Activated T-helper 2 cell treated with anti-CD3 and anti-CD28 coated beads, Interferon-gamma antibody, Interleukin-2, Interleukin-4, amounts not matched to agents 10 μg/mL and 5 μg/mL and 100 μg/mL, durations not matched to agents 14 hours and 24 hours and 36 hours (primary cell): ENCODE measurements at regions not wholly inside any gene's neighbourhood (a gene's known extent, or its start where the extent isn't known, plus 50 kb on each side); places are given as distances from the start of the nearest gene placed in this dataset.

Source experiments
- DNase-seq: peaks from one replicate; pipeline ENCODE4 v3.0.0; 2021; ENCODE audit warnings: low spot score
- H3K27ac Mint-ChIP-seq: one replicate; pipeline ENCODE4 v1.8.0; 2021; ENCODE audit warnings: mixed read lengths
- H3K27me3 Mint-ChIP-seq: one replicate; pipeline ENCODE4 v1.8.0; 2021; ENCODE audit warnings: low read depth, mixed read lengths
- H3K36me3 Mint-ChIP-seq: one replicate; pipeline ENCODE4 v1.8.0; 2021; ENCODE audit warnings: low read depth, mixed read lengths
- H3K4me1 Mint-ChIP-seq: one replicate; pipeline ENCODE4 v1.8.0; 2021; ENCODE audit warnings: low read depth, mixed read lengths
- H3K4me3 Mint-ChIP-seq: one replicate; pipeline ENCODE4 v1.8.0; 2021; ENCODE audit warnings: low read depth, mild to moderate bottlenecking, moderate library complexity, mixed read lengths
- H3K9me3 Mint-ChIP-seq: one replicate; pipeline ENCODE4 v1.8.0; 2021; ENCODE audit warnings: mixed read lengths
- intact Hi-C: fragments of 100-400 bp; cut with micrococcal nuclease; formaldehyde crosslinking; loops from one replicate; pipeline ENCODE4 v1.15.1; 2023

DNA sequence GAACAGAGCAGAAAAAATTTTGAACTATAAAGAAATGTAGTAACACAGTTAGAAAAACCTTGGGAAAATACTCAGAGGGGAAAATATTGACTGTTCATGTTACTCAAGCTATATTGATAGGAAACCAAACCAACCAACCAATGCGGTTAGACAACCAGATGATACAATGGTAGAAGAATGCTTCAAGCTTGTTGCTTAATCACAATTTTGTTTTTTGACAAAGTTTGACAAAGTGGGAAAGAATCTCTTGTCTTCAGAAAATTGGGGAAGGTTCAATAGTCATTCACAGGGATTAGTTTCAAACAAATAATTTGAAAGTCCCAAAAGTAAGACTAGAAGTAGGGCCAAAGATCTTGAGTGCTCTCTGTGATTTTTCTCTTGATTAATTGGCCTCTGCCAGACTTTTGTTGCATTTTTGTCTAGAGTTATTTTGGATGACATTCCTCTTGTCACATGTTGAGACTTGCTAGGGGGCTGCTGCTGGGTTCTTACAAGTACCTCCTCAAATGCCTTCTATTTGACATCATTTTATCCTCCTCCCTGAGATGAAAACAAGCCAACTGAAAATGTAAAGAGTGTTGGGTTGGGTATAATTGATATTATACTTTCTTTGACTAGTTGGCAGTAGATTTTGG, 233.1 kb upstream of the PHYHIPL start:
- H3K27me3 Mint-ChIP-seq: no peaks in the 10 kb centered on the region
- no peak overlapping the region for H3K4me3 Mint-ChIP-seq
- H3K4me1 Mint-ChIP-seq: no peaks in the 10 kb centered on the region
- no peak overlapping the region for H3K27ac Mint-ChIP-seq
- H3K36me3 Mint-ChIP-seq: no peaks in the 10 kb centered on the region
- no peaks in the 10 kb centered on the region for H3K9me3 Mint-ChIP-seq
- DNase-seq: no peak
- intact Hi-C loops: no loop called here

- Mint-ChIP-seq H3K9me3 (no peaks in the 10 kb centered on the region), H3K4me1 (no peaks in the 10 kb centered on the region), H3K27ac (no peak overlapping the region), H3K27me3 (no peaks in the 10 kb centered on the region), H3K4me3 (no peak overlapping the region), H3K36me3 (no peaks in the 10 kb centered on the region)
- DNase-seq: no peak
- intact Hi-C loops: no loop called here
Measured at GRCh38 chr10:58943960-58944359, 232.5 kb upstream of the PHYHIPL start.

DNA sequence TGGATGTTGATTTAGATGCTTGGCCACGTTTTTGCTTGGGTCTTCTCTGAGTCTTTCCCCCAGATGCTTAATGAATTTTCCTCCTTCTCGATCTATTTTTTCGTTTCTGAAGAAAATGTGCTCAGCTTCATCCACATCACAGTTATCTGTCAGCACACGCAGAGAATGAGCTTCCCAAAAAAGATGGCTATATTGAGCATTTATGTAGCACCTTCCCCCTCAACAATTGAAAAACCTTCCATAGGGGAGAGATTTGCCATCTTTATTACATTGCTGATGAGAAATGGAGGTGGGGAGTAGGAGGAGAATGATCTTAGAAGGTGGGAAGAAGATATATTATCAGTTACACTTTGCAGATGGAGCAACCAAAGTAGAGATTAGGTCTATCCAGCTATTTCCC, 228.1 kb upstream of the PHYHIPL start:
- no peak overlapping the region for H3K4me3 Mint-ChIP-seq
- no peak overlapping the region for H3K27ac Mint-ChIP-seq
- DNase-seq: no peak
- intact Hi-C loops: no loop called here
- no peaks in the 10 kb centered on the region for H3K4me1 Mint-ChIP-seq
- H3K36me3 Mint-ChIP-seq: no peaks in the 10 kb centered on the region
- no peaks in the 10 kb centered on the region for H3K27me3 Mint-ChIP-seq
- H3K9me3 Mint-ChIP-seq: no peaks in the 10 kb centered on the region

DNA sequence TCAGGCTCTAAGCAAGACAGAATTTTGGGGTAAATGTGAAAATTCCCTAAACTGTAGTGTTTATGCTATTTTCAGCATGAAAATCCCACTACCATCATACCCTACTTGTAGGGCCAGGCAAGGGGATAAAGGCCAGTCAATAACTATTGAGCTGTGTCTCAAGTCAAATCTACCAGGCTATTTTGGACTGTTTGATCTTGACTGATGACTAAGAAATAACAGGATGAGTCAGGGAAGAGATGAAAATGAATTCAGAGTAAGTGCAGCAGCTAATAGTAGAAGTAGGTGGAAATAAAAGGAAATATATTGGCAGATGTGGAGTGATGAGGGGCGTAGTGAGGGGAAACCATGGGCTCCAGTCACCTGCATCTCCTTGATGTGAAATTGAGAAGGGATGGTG, 225.8 kb upstream of the PHYHIPL start:
- Mint-ChIP-seq H3K9me3 (no peaks in the 10 kb centered on the region), H3K36me3 (no peaks in the 10 kb centered on the region), H3K27ac (no peak overlapping the region), H3K4me1 (no peaks in the 10 kb centered on the region), H3K27me3 (no peaks in the 10 kb centered on the region), H3K4me3 (no peak overlapping the region)
- no peak for DNase-seq
- intact Hi-C loops: loop anchor here (5.0 kb wide), 1 partner anchor 287 kb away; no protein-coding TSS in a partner anchor

DNA sequence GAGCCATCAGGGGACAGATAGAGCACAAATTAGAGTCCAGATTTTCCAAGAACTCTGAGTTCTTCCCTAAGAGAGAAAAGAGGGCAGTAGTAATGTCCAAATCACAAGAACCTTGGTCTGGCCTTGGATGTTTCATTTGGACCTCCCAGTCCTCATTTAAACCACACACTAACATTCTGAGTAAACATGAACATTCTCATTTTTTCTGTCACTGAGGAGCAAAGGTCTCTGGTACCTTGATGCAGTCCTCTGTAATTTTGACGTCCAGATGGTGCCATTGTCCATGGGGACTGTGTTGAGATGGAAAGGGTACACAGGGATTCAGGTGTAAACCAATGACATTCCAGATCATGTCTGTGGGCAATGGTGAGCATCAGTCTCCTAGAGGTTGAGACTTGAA, 225.4 kb upstream of the PHYHIPL start:
- no peak for DNase-seq
- Mint-ChIP-seq H3K9me3 (no peaks in the 10 kb centered on the region), H3K36me3 (no peaks in the 10 kb centered on the region), H3K27me3 (no peaks in the 10 kb centered on the region), H3K27ac (no peak overlapping the region), H3K4me3 (no peak overlapping the region), H3K4me1 (no peaks in the 10 kb centered on the region)
- intact Hi-C loops: loop anchor here (5.0 kb wide), 1 partner anchor 286 kb away; no protein-coding TSS in a partner anchor

DNA sequence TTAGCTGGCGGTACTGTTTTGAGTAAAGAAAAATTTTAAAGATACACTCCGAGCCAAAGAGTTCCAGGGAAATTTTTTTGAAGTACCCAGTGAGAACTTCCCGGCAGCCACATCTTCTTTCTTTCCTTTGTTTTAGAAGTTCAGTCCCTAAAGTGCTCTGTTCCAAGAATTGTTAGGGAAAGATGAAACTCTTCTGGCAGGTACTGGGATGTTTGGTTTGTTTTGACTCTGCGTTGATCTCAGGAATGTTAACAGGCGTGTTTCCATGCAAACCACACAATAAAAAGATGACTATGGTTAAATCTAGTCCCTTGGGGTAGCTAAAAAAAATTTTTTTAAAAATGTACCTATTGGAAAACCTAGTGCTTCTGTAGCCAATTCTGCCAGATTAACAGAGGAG, 224.7 kb upstream of the PHYHIPL start:
- no peak overlapping the region for H3K27ac Mint-ChIP-seq
- H3K4me3 Mint-ChIP-seq: no peak overlapping the region
- H3K4me1 Mint-ChIP-seq: no peaks in the 10 kb centered on the region
- H3K27me3 Mint-ChIP-seq: no peaks in the 10 kb centered on the region
- intact Hi-C loops: loop anchor here (1.0 to 5.0 kb wide), 2 partner anchors 286 to 671 kb away; no protein-coding TSS in a partner anchor
- DNase-seq: no peak
- no peaks in the 10 kb centered on the region for H3K36me3 Mint-ChIP-seq
- H3K9me3 Mint-ChIP-seq: no peaks in the 10 kb centered on the region

DNA sequence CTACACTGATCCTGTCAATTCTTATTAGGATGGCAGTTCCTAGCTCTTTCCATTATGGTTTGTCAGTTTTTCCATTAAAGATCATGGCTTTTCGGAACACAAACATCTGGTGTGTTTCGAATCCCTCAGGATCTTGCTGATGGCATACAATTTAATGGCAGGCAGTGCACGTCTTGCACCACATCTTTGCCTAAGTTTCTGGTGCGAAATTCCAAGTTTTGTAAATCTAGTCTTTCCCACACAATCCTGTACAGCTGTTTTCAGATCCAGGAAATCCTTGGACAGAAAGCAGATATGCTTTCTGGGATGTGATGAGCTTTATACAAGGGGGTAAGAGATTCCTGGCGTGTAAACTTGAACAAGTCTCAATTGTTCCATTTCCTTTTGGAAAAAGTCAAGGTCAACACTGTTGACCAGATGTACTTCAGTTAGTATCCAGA, 224.3 kb upstream of the PHYHIPL start:
- H3K27ac Mint-ChIP-seq: no peak overlapping the region
- H3K4me3 Mint-ChIP-seq: no peak overlapping the region
- H3K9me3 Mint-ChIP-seq: no peaks in the 10 kb centered on the region
- H3K4me1 Mint-ChIP-seq: no peaks in the 10 kb centered on the region
- DNase-seq: no peak
- intact Hi-C loops: loop anchor here (1.0 to 5.0 kb wide), 2 partner anchors 285 to 670 kb away; no protein-coding TSS in a partner anchor
- H3K36me3 Mint-ChIP-seq: no peaks in the 10 kb centered on the region
- H3K27me3 Mint-ChIP-seq: no peaks in the 10 kb centered on the region

DNA sequence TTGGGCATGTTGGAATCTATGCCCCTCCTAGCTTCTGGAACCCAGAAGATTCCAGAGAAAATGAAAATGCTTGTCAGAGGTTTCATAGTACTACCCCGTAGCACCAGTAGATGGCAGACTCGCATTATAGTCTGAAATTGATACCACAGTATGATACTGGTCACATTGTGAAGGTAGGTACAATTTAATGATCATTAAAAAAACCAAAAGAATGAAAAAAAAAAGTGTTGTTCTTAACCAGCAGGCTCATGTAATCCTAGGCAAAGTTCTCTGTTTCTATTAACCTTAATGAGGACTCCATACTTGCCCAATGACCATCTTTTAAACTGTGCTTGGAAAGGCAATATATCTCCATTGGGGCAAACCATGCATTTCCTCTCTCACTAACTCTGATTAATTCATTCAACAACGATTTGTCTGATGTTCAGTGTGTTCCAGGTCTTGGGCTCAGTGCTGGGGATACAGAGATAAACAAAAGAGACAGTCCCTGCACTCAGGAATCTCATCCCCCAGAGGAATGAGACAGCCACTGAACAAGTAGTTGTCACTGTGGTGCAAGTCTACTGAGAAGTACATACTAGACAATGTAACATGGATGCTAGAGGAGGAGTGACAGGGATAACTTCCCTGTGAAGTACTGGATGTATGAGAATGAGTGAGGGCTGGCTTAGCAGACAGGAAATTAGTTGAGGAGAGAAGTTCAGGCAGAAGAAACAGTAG, 223.5 kb upstream of the PHYHIPL start:
- Mint-ChIP-seq H3K36me3 (no peaks in the 10 kb centered on the region), H3K9me3 (no peaks in the 10 kb centered on the region), H3K4me3 (no peak overlapping the region), H3K27me3 (no peaks in the 10 kb centered on the region), H3K4me1 (no peaks in the 10 kb centered on the region), H3K27ac (no peak overlapping the region)
- no peak for DNase-seq
- intact Hi-C loops: loop anchor here (1.0 to 5.0 kb wide), 2 partner anchors 284 to 669 kb away; no protein-coding TSS in a partner anchor

GRCh38 chr10:58954178-58954577, 222.3 kb upstream of the PHYHIPL start:
- intact Hi-C loops: loop anchor here (5.0 kb wide), 1 partner anchor 283 kb away; no protein-coding TSS in a partner anchor
- Mint-ChIP-seq H3K9me3 (no peaks in the 10 kb centered on the region), H3K27ac (no peak overlapping the region), H3K27me3 (no peaks in the 10 kb centered on the region), H3K4me1 (no peaks in the 10 kb centered on the region), H3K36me3 (no peaks in the 10 kb centered on the region), H3K4me3 (no peak overlapping the region)
- no peak for DNase-seq

GRCh38 chr10:58955615-58956014, 220.8 kb upstream of the PHYHIPL start:
- Mint-ChIP-seq H3K27me3 (no peaks in the 10 kb centered on the region), H3K27ac (no peak overlapping the region), H3K4me1 (no peaks in the 10 kb centered on the region), H3K36me3 (no peaks in the 10 kb centered on the region), H3K4me3 (no peak overlapping the region), H3K9me3 (no peaks in the 10 kb centered on the region)
- no peak for DNase-seq
- intact Hi-C loops: no loop called here

- no peak overlapping the region for H3K27ac Mint-ChIP-seq
Measured at GRCh38 chr10:58956926-58957325, 219.5 kb upstream of the PHYHIPL start.

GRCh38 chr10:58957517-58957916, 218.9 kb upstream of the PHYHIPL start:
- no peak overlapping the region for H3K27ac Mint-ChIP-seq
- H3K4me3 Mint-ChIP-seq: no peak overlapping the region
- H3K27me3 Mint-ChIP-seq: no peaks in the 10 kb centered on the region
- no peaks in the 10 kb centered on the region for H3K4me1 Mint-ChIP-seq
- intact Hi-C loops: no loop called here
- no peak for DNase-seq
- no peaks in the 10 kb centered on the region for H3K9me3 Mint-ChIP-seq
- H3K36me3 Mint-ChIP-seq: no peaks in the 10 kb centered on the region

More at GRCh38 chr10:58956926-58957325, 219.5 kb upstream of the PHYHIPL start:
- DNase-seq: no peak
- Mint-ChIP-seq H3K27me3 (no peaks in the 10 kb centered on the region), H3K9me3 (no peaks in the 10 kb centered on the region), H3K4me3 (no peak overlapping the region), H3K4me1 (no peaks in the 10 kb centered on the region), H3K36me3 (no peaks in the 10 kb centered on the region)
- intact Hi-C loops: no loop called here

- no peak overlapping the region for H3K4me3 Mint-ChIP-seq
- H3K27me3 Mint-ChIP-seq: no peaks in the 10 kb centered on the region
- H3K27ac Mint-ChIP-seq: no peak overlapping the region
- no peaks in the 10 kb centered on the region for H3K36me3 Mint-ChIP-seq
- intact Hi-C loops: no loop called here
- H3K4me1 Mint-ChIP-seq: no peaks in the 10 kb centered on the region
- H3K9me3 Mint-ChIP-seq: no peaks in the 10 kb centered on the region
- no peak for DNase-seq
Measured at GRCh38 chr10:58963101-58963534, 213.3 kb upstream of the PHYHIPL start.
